D341Med (cell line): ENCODE measurements at regions not wholly inside any gene's neighbourhood (a gene's known extent, or its start where the extent isn't known, plus 50 kb on each side); places are given as distances from the start of the nearest gene placed in this dataset.
A peak's percentile ranks its signal among the peaks of the same experiment; 100 is the strongest.

Experiments used
- DNase-seq: peaks from one replicate; pipeline ENCODE4 v3.0.0; 2012; ENCODE audit warnings: low spot score

DNA sequence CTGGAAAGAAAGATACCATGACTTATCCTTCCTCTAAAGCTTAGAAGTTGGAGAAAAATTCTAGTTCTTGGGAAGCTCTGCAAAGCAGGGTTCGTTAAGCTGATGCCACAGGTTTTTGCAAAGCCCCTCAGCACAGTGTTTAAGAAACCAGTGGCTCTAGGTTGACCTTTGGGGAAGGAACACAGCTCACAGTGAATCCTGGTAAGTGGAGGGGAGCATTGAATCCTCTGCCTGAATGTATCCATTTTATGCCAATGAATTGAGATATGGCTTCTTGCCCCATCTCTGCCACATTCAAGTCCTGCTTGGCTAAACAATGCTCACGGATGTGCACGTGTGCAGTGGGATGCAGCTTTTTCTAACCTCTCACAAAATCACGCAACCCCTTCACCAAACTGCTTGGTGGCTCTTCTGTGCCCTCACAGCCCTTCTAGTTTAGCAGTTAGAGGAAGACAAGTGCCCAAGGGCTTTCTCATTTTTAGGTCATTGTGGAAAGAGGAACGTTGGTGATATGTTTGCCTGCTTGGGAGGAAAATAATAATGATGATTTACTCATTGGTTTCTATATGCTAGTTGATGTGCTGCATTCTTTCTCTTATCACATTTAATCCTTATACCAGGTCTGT is 111.3 kb downstream of the DAD1 start:
- no peak for DNase-seq

DNA sequence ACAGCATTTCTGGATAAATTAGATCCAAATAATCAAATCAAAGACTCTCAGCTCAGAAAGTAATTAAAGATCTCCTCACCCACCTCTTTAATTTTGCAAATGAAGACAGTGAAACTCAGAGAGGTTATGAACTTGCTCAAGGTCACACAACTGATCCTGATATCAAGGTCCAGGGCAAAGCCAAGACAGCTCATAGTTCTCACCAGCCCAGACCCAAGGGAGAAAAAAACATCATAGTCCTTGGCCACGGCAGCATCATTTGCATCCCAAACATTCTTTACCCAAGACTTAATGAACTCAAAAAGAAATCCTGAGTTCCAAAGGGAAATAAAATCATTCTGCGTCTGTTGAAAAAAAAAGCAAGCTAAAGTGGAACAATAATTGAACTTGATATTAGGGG is 112.1 kb downstream of the DAD1 start:
- no peak for DNase-seq

DNA sequence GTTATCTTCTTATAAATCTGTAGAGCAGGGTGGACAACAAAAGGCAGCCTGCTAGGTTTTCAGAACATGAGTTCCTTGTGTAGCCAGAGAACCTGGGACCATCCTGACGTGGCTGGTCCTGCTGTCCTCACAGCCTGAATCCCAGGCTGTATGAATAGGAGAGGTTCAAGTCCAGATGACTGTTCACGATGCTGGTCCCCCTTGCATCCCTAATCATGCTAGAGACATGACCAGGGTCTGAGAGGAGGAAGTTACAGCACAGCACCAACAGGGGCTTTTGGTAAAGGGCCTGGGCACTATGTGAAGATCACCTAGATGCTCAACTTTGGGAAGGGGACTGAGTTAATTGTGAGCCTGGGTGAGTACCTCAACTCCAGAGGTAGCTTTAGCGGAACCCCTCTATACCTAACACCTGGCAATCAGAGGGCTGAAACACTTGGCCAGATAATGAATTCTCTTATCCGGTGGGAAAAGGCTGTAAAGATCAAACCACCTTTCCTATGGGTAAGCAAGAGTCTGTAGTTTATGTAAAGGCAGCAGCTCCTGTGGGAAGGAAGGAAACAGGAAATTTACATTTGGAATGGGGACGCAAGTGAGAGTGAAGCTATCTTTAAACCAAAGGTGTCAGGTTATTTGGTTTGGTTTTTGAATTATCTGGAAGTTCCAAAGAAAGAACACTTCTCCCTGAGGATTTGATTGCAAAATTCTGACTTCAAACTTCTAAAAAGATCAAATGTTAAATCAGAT is 112.8 kb downstream of the DAD1 start:
- DNase-seq, result no peak

DNA sequence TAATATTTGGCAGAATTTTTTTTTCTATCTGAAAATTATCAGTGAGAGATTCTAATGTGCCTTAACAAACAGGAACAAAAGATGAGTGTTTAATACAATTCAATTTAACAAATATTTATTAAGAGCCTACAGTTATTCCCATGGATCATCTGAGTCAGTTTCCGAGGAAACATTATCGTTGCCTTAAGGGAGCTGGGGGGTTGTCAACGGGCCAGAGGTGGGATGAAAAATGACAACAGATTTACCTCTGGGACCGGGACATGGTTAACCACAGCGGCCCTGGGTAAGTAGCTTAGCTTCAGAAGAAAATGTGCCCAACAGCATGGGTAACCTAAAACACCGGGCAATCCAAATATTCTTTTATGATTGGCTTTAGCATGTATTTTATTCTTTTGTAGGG is 113.6 kb downstream of the DAD1 start:
- DNase-seq, result no peak

DNA sequence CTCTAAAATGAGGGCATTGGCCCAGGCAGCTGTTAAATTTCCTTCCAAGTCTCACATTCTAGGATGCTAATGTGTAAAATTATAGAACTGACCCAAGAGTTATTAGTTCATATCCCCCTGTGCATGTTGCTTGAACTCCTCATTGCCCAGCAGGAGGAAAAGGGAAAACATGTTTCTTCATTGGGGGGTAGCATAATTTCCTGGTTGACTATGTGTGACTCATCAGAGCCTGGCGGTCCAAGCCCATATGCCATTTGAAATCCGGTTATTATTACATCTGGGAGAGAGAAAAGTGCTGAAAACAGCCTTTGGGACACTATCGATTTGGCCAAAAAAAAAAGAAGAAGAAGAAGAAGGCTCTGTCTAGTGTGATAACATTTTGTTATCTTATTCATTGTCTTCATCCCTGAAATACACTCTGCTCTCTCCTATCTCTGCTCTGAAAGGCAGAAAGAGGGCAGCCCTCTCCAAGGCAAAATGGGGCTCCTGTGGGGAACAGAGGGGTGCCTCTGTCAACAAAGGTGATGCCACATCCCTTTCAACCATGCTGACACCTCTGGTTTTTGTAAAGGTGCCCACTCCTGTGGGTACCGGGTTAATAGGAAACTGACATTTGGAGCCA is 114.2 kb downstream of the DAD1 start:
- no peak for DNase-seq

DNA sequence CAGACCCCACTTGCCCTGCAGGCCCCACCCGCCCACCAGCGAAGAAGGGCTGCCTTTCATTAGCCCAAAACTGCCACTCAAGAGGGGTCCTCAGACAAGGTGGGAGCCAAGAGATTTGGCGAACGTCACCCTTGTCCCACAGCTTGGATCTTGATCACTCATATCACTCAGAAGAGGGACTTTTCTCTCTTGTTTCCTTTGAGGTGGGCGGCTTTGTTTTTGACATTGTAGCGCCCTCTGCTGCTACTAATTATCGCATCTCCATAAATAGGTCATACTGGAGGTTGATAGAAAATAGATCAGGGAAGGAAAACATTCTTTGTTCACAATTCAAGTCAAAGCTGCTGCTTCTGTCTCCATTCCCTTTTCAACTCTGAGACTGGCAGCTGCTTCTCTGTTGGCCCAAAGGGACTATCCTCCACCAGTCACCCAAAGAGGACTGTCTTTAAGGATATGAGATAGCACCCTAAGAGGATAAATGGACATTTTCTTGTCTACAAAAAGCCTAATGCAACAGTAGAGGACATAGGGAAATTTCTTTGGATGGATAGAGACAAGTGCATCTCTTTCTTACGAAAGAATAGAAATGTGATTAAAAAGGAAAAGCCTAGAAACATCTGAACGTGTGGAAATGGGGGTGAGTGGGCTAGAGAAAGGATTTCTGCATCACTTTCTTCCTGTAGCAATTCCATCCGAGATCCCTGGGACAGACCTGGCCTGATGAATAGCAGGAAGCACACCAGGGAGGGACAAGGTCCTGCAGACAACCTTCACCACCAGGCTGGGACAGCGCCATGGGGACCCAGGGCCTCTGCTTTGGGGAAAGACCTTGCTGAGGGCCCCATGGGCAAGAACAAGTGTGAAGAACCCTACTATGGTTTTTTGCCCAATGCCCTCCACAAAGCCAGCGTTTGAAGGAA is 115.8 kb downstream of the DAD1 start:
- peak; percentile 49 for DNase-seq

DNA sequence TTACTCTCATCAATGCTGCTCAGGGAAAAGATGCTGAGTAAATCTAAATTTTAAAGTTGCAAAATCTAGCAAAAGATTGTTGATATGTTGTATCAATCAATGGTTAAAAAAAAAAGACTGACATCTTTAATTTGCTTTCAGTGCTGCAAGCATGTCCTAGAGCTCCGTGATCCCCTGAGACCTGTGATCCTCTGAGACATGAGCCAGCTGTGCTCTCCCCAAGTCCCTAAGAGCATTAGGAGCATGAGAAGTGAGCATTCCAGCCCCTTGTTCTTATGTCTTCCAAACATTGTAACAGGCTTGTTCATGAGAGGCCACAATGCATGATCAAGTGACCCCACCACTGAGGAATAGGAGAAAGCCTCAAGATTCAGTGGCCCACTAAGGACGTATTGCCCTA is 116.6 kb downstream of the DAD1 start:
- DNase-seq, result peak; percentile 75

DNA sequence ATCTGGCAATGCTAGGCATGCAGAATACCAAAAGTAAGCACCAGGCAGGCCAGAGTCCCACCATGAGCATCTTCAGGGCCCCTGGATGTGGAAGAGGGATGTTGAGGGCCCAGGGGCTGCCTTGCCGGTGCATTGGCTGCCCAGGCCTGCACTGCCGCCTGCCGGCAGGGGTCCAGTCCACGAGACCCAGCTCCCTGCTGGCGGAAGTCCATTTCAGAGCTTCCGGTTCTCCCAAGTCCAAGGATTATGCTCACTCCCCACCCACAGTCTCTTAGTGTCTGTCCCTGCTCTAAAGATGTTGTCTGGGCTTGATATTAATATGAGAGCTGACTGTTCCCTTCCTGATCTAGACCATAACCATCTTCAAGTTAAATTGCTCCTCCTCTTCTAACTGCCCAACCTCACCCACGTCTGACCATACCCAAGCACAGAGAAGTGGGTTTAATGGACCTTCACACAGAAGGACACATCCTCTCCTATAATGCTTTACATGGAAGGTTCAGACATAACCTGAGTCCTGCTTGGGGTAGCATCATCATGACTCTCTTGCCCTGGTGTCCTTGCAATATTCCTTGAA is 117.4 kb downstream of the DAD1 start:
- peak; percentile 87 for DNase-seq

DNA sequence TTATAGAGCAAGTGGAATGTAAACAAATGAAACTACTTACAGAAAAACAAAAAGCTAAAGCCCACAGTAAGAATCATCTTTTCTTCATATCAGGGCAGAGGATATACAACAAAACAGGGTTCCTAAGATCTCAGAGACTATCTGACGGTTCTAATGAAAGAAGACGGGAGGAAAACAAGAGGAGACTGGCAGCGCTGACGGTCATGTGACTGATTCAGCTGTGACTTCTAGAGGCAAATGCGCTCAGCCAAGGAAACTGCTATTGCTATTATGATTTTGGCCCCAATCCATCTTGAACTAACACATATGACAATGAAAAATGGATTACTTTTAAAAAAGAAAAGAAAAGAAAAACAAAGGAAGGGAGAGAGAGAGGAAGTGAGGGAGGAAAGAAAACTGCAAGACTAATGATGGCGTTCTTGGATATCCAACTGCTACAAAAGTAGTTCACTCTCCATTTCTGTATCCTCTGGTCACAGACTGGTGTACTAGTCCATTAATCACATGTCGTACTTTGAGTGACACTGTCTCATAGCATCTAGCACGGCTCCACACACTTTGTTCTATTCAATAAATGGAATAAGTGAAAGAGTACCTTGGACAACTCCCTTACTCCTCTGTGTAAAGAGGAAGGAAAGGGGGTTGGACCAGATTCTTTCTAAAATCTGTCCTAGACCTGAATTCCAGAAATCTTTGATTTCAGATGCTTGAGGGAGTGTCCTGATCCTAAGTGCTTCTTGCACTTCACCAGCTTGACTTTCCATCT is 119.3 kb downstream of the DAD1 start:
- DNase-seq, result no peak

DNA sequence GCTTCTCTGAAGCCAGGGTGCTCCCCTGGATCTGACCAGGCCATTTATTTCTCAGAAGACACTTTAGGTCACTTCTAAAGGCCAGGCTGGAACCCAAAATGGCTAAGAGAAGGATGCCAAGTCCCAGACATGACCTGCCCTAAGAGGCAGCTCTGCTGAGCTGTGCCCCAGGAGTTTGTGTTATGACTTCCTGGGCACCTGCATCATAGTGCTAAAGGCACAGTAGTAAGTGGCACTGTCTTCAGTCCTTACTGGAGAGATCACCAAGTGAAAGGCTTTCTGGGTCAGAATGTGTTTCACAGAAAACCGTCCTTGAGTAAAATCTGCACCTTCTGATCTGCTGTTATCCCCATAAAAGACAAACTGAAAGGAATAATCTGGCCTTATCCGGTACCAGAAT is 120.2 kb downstream of the DAD1 start:
- DNase-seq, result no peak

DNA sequence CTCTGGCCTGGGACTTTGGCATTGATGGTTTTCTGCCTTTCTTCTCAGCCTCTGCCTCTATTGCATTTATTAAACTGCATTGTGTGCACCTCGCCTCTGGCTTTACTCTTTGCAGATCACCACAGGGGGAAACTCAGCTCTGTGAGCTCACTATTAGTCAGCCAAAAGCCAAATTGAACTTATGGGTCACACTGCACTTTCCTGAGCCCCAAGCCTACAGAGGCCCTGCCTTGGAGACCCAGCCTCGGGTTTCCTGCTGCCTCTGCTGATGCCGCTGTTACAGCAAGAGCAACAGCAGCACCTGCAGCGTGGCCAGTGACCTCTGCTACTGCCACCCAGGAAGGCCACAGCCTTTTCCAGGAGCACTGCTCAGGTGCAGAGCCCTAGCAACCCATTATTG is 122.5 kb downstream of the DAD1 start:
- DNase-seq, result no peak

DNA sequence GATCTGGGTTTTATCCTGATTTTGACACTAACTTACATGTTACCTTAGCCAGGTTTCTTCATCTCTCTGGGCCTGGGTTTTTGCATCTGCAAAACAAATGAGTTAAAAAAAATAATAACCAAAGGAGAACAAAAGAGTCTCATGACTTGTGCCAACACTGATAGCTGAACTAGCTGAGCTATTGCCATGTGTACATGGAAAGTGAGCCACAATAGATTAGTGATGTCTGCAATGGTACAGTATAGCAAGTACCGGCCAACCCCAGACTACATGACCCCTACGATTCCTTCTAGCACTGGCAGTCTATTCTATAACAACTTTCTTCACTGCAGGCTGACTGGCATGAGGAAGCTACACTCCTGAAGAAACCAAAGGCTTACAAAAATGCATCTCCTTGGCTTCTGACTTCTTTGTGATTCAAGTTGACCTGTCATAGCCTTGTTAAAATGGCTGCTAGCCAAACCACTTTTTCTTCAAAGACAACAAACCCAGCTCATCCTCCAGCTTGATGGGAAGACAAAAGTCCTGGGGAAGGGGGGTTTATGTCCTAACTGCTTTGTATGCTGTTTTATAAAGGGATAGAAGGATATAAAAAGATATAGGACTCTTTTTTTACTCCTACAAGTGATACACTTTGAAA is 123.7 kb downstream of the DAD1 start:
- DNase-seq, result no peak

DNA sequence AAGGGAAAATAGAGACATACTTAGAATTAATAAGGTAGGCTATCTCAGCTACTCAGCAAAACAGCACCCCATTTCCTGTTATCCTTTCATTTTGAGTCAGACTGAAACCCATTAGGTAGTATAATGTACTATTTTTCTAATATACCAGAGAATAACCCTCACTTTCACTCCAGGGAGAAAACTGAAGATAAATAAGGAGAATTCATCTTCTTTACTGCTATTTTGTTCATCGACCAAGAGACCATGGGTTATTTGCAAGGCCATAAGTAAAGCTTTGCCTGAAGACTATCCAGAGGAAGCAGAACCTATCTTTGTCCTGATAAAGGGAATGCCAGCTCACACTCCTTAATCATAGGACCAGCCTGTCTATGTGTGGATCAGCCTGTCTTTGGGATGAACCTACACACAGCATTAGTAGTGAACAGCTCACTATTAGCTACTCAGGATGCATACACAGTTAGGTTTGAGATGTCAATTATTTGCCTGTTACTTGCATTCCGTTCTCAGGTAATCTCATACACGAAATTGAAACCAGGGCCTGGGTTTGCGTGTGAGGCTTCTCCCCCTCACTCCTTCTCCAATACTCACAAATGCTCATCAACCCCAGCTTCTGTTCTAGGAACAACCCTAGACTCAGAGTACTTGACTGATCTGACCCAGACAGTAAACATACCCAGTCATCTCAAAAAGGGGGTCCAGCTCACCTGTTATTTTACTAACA is 124.4 kb downstream of the DAD1 start:
- no peak for DNase-seq

DNA sequence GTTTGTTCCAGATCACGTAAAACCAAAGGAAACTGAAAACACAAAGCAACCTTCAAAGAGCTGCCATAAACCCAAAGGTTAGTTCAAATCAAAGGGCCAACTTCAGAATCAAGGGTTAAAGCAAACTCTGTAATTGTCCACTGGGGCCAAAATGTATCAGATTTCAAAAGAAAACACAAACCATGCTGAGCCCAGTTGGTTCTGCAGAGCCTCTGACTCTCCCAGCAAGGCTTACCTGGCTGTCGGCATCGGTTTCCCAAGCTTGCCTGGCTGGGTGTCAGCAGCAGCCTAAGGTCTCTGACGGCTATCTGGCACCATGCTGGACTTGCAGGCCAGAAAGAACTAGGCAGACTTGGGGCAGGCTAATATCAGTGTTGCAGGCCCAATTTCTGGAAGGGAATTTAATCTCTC is 125.3 kb downstream of the DAD1 start:
- no peak for DNase-seq

DNA sequence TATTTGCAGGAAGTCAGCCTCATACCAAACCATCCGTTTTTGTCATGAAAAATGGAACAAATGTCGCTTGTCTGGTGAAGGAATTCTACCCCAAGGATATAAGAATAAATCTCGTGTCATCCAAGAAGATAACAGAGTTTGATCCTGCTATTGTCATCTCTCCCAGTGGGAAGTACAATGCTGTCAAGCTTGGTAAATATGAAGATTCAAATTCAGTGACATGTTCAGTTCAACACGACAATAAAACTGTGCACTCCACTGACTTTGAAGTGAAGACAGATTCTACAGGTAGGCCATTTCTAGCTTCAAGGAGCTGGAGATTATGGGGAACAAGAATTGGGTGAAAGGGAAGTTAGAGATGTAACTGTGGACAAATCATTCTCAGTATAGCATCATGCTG is 126.1 kb downstream of the DAD1 start:
- no peak for DNase-seq

DNA sequence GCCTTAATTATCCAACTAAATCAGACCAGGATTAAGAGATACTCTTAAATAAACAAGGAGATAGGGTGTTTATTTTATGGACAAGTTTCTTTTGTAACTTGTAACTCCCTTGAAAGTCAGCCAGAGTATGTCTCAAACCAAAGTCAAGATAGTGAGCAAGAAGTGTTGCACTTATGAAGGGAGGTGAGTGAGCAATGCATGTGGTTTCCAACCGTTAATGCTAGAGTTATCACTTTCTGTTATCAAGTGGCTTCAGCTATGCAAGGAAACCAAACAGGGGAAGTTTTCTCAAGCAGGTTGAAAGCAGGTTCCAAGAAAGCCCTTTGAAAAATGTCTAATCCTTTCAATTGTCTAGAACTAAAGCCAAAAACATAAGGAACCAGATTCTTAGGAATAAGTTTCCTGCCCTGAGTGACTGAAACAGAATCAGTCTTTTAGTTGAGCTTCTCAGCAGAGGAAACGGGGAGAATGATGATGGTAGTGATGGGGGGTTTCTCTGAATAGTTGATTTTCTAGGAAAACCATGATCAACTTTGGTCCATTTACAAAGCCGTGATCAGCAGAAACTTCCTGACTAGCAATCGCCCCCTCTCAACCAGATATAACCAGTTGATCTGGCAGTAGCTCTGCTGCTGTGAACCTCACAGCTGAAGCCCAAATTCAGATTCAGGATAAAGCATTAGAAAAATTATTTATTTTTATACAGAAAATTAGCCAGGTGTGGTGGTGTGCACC is 128.4 kb downstream of the DAD1 start:
- DNase-seq, result no peak

DNA sequence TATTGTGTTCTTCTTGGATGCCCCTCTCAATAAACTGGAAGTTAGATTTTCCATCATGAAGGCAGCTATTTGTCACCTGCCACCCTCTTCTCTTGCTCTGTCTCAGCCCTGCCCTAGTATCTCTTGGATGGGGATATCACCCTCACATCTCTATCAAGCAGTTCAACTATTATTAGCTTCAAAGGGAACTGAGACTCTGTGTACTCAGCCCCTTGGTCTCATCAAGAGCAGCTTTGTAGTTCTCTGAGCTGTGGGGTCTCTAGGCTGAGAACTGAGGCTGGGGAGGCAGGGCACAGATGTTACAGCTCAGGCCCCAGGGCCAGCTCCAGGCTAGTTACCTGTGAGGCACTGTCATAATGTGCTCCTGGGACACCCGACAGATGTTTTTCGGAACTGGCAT is 130.3 kb downstream of the DAD1 start:
- DNase-seq, result no peak

DNA sequence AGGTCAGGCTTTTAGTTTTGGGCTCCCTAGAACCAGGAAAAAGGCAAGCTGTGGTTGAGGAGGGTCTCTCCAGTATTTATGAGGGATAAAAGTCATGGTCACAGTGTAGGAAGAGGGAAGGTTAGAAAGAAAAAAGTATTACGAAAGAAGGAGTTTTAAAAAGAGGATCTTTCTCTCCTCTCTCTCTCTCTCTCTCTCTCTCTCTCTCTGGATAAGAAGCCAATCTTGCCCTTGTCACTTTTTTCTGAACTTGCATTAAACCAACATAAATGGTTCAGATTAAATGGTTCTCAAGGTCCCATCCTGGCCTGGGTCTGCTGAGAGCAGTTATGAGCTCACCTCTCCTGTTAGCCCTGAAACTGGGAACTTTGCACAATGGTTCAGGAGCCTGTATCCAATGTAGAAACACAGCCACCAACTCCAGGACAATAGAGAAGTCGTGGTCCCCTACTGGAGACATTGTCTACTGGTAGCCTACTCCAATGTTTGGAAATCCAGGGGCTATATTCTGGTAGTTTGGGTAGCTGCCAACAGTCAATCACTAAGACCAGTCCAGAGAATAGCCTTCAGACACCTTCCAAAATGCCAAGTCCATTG is 131.9 kb downstream of the DAD1 start:
- DNase-seq, result no peak

DNA sequence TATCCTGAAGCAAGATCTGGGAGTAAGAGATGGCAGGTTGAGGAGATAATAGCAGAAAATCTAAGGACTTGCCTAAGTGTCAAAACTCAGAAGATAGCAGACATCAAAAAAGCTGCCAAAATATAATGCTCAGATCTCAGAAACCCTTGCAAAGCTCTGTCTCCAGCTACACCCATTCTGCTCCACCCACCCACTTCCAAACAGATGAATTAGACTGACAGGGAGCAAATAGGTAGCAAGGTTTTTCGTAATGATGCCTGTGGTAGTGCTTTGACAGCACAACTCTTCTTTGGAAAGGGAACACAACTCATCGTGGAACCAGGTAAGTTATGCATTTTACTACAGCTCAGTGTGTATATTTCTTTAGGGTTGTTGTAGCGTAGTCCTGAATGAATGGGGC is 132.6 kb downstream of the DAD1 start:
- DNase-seq, result no peak
